IPS-20b (cell line): ENCODE measurements at regions not wholly inside any gene's neighbourhood (a gene's known extent, or its start where the extent isn't known, plus 50 kb on each side); places are given as distances from the start of the nearest gene placed in this dataset.

Source experiments
- H3K27ac ChIP-seq: one replicate; pipeline ENCODE4 v1.5.1; 2013; ENCODE audit warnings: low read length
- H3K27me3 ChIP-seq: 2 replicates; pipeline ENCODE4 v1.6.1; 2013; ENCODE audit warnings: mild to moderate bottlenecking, low read length, inconsistent platforms; ENCODE audit not compliant: insufficient read depth
- H3K36me3 ChIP-seq: 2 replicates; pipeline ENCODE4 v1.6.1; 2013; ENCODE audit warnings: low read depth, mild to moderate bottlenecking, inconsistent platforms, low read length, moderate library complexity; ENCODE audit not compliant: insufficient read depth
- H3K4me1 ChIP-seq: 2 replicates; pipeline ENCODE4 v1.6.1; 2013; ENCODE audit warnings: mild to moderate bottlenecking, control low read depth, inconsistent platforms, low read length, moderate library complexity; ENCODE audit not compliant: insufficient read depth
- H3K4me3 ChIP-seq: 2 replicates; pipeline ENCODE4 v1.5.1; 2013; ENCODE audit warnings: mild to moderate bottlenecking, low read length, inconsistent platforms
- H3K9ac ChIP-seq: 2 replicates; pipeline ENCODE4 v1.6.1; 2013; ENCODE audit warnings: low read depth, mild to moderate bottlenecking, inconsistent platforms, low read length, moderate library complexity
- H3K9me3 ChIP-seq: 2 replicates; pipeline ENCODE4 v1.6.1; 2013; ENCODE audit warnings: mild to moderate bottlenecking, low read depth, low read length, inconsistent platforms; ENCODE audit not compliant: insufficient read depth

GRCh38 chrX:39998636-39999406 is 98.9 kb downstream of the BCOR start:
- Histone ChIP-seq H3K27ac (no peak overlapping the region), H3K27me3 (peaks cover 16% of the 10 kb centered on the region), H3K4me3 (no peak overlapping the region), H3K4me1 (peaks cover 12% of the 10 kb centered on the region; the same call in 1 of the 2 replicates), H3K9ac (no peak overlapping the region), H3K9me3 (no peaks in the 10 kb centered on the region), H3K36me3 (no peaks in the 10 kb centered on the region)
